MM.1S (cell line): ENCODE measurements at regions not wholly inside any gene's neighbourhood (a gene's known extent, or its start where the extent isn't known, plus 50 kb on each side); places are given as distances from the start of the nearest gene placed in this dataset.

Source experiments
- DNase-seq: peaks from one replicate; pipeline ENCODE4 v3.0.0-alpha.2; 2015
- H2AFZ ChIP-seq: fragments of 300-600 bp; sonication (generic); 2 replicates; pipeline ENCODE4 v1.6.0; 2016; ENCODE audit warnings: antibody characterized with exemption, low read length
- H3F3A ChIP-seq: fragments of 300-600 bp; sonication (generic); 2 replicates; pipeline ENCODE4 v1.6.1; 2016; ENCODE audit warnings: mild to moderate bottlenecking, antibody characterized with exemption, low read length, moderate library complexity, mixed read lengths; ENCODE audit not compliant: insufficient read depth
- H3K27ac ChIP-seq: fragments of 300-600 bp; sonication (generic); 2 replicates; pipeline ENCODE4 v1.5.1; 2016; ENCODE audit warnings: mild to moderate bottlenecking, low read length
- H3K27me3 ChIP-seq: fragments of 300-600 bp; sonication (generic); replicated peaks from 2 replicates; pipeline ENCODE4 v1.6.0; 2016; ENCODE audit warnings: low read length; ENCODE audit not compliant: insufficient read depth
- H3K36me3 ChIP-seq: fragments of 300-600 bp; sonication (generic); replicated peaks from 2 replicates; pipeline ENCODE4 v1.6.1; 2016; ENCODE audit warnings: mild to moderate bottlenecking, low read length, mixed read lengths; ENCODE audit not compliant: insufficient read depth
- H3K4me1 ChIP-seq: fragments of 300-600 bp; sonication (generic); 2 replicates; pipeline ENCODE4 v1.6.1; 2016; ENCODE audit warnings: low read length, mixed read lengths
- H3K4me2 ChIP-seq: fragments of 300-600 bp; sonication (generic); 2 replicates; pipeline ENCODE4 v1.6.0; 2016; ENCODE audit warnings: low read depth, low read length
- H3K4me3 ChIP-seq: fragments of 300-600 bp; sonication (generic); 2 replicates; pipeline ENCODE4 v1.5.1; 2016; ENCODE audit warnings: low read length, mixed read lengths
- H3K79me2 ChIP-seq: fragments of 300-600 bp; sonication (generic); 2 replicates; pipeline ENCODE4 v1.6.1; 2016; ENCODE audit warnings: mixed run types, low read length, mixed read lengths
- H3K9ac ChIP-seq: fragments of 300-600 bp; sonication (generic); 2 replicates; pipeline ENCODE4 v1.6.1; 2016; ENCODE audit warnings: low read length, mixed read lengths
- H3K9me2 ChIP-seq: fragments of 300-600 bp; sonication (generic); replicated peaks from 2 replicates; pipeline ENCODE4 v1.6.1; 2016; ENCODE audit warnings: mild to moderate bottlenecking, low read length, mixed read lengths; ENCODE audit not compliant: insufficient read depth
- H3K9me3 ChIP-seq: fragments of 300-600 bp; sonication (generic); replicated peaks from 2 replicates; pipeline ENCODE4 v1.6.1; 2016; ENCODE audit warnings: mild to moderate bottlenecking, low read length, mixed read lengths; ENCODE audit not compliant: insufficient read depth
- H4K20me1 ChIP-seq: fragments of 300-600 bp; sonication (generic); 2 replicates; pipeline ENCODE4 v1.6.1; 2016; ENCODE audit warnings: mild to moderate bottlenecking, low read length, moderate library complexity, mixed read lengths; ENCODE audit not compliant: insufficient read depth
- CTCF ChIP-seq: fragments of 300-600 bp; sonication (generic); IDR thresholded peaks from 2 replicates; pipeline ENCODE4 v1.5.1; 2016; ENCODE audit warnings: antibody characterized with exemption, low read length, mixed read lengths
- EZH2 ChIP-seq: fragments of 300-600 bp; sonication (generic); optimal IDR thresholded peaks from 2 replicates; pipeline ENCODE3; 2017; ENCODE audit warnings: low read depth, mild to moderate bottlenecking, antibody characterized with exemption, low read length, mixed read lengths
- EZH2phosphoT487 ChIP-seq: fragments of 300-600 bp; sonication (generic); IDR thresholded peaks from 2 replicates; pipeline ENCODE4 v1.6.1; 2018; ENCODE audit warnings: antibody characterized with exemption, low read length

- no peaks in the 10 kb centered on the region for H3F3A ChIP-seq
- no peak for DNase-seq
- no peaks in the 10 kb centered on the region for H3K4me1 ChIP-seq
- no peak overlapping the region for H3K9ac ChIP-seq
- H4K20me1 ChIP-seq = no peaks in the 10 kb centered on the region
- H3K9me3 ChIP-seq = no peaks in the 10 kb centered on the region
- H2AFZ ChIP-seq = no peak overlapping the region
- no peaks in the 10 kb centered on the region for H3K36me3 ChIP-seq
- H3K4me3 ChIP-seq = no peak overlapping the region
- no peaks in the 10 kb centered on the region for H3K27me3 ChIP-seq
- no peak overlapping the region for H3K27ac ChIP-seq
- no peak overlapping the region for H3K4me2 ChIP-seq
- no peak for TF ChIP-seq EZH2phosphoT487
- no peak for TF ChIP-seq CTCF
- no peak for TF ChIP-seq EZH2
- H3K79me2 ChIP-seq = no peaks in the 10 kb centered on the region
- H3K9me2 ChIP-seq = no peaks in the 10 kb centered on the region
Measured at GRCh38 chr1:98260412-98260811, 339.6 kb upstream of the DPYD start.

GRCh38 chr1:98256700-98257099, 335.9 kb upstream of the DPYD start:
- no peaks in the 10 kb centered on the region for H3K9me2 ChIP-seq
- no peaks in the 10 kb centered on the region for H3K9me3 ChIP-seq
- H3K27ac ChIP-seq = no peak overlapping the region
- no peaks in the 10 kb centered on the region for H4K20me1 ChIP-seq
- no peak for DNase-seq
- no peak for TF ChIP-seq EZH2
- TF ChIP-seq CTCF = no peak
- no peak for TF ChIP-seq EZH2phosphoT487
- H3K79me2 ChIP-seq = no peaks in the 10 kb centered on the region
- no peaks in the 10 kb centered on the region for H3F3A ChIP-seq
- no peaks in the 10 kb centered on the region for H3K4me1 ChIP-seq
- H3K36me3 ChIP-seq = no peaks in the 10 kb centered on the region
- H3K27me3 ChIP-seq = no peaks in the 10 kb centered on the region
- H3K4me2 ChIP-seq = no peak overlapping the region
- H2AFZ ChIP-seq = no peak overlapping the region
- no peak overlapping the region for H3K9ac ChIP-seq
- no peak overlapping the region for H3K4me3 ChIP-seq

GRCh38 chr1:98253145-98253544, 332.3 kb upstream of the DPYD start:
- Histone ChIP-seq H3K4me1 (no peaks in the 10 kb centered on the region), H4K20me1 (no peaks in the 10 kb centered on the region), H3K27ac (no peak overlapping the region), H3K36me3 (no peaks in the 10 kb centered on the region), H3K9ac (no peak overlapping the region), H3F3A (no peaks in the 10 kb centered on the region), H3K79me2 (no peaks in the 10 kb centered on the region), H3K9me3 (no peaks in the 10 kb centered on the region), H3K27me3 (no peaks in the 10 kb centered on the region), H3K4me2 (no peak overlapping the region), H3K4me3 (no peak overlapping the region), H2AFZ (no peak overlapping the region), H3K9me2 (no peaks in the 10 kb centered on the region)
- TF ChIP-seq CTCF (no peak), EZH2 (no peak), EZH2phosphoT487 (no peak)
- DNase-seq = no peak

- no peak overlapping the region for H3K4me3 ChIP-seq
- H3K36me3 ChIP-seq = no peaks in the 10 kb centered on the region
- TF ChIP-seq CTCF (no peak), EZH2phosphoT487 (no peak), EZH2 (no peak)
- no peaks in the 10 kb centered on the region for H3K4me1 ChIP-seq
- no peaks in the 10 kb centered on the region for H3K9me2 ChIP-seq
- no peaks in the 10 kb centered on the region for H3K79me2 ChIP-seq
- no peak overlapping the region for H3K27ac ChIP-seq
- H3K9ac ChIP-seq = no peak overlapping the region
- H3K9me3 ChIP-seq = no peaks in the 10 kb centered on the region
- no peak overlapping the region for H2AFZ ChIP-seq
- no peak overlapping the region for H3K4me2 ChIP-seq
- DNase-seq = no peak
- no peaks in the 10 kb centered on the region for H4K20me1 ChIP-seq
- no peaks in the 10 kb centered on the region for H3K27me3 ChIP-seq
- H3F3A ChIP-seq = no peaks in the 10 kb centered on the region
Measured at GRCh38 chr1:98251497-98251896, 330.7 kb upstream of the DPYD start.
